Panc1 (cell line): ENCODE measurements at regions not wholly inside any gene's neighbourhood (a gene's known extent, or its start where the extent isn't known, plus 50 kb on each side); places are given as distances from the start of the nearest gene placed in this dataset.

Experiments used
- CTCF ChIP-seq: fragments of 450-650 bp; IDR thresholded peaks from 2 replicates; pipeline ENCODE4 v1.5.1; 2017; ENCODE audit warnings: mild to moderate bottlenecking
- POLR2AphosphoS5 ChIP-seq: IDR thresholded peaks from 2 replicates; pipeline ENCODE4 v1.6.1; 2012; ENCODE audit warnings: mild to moderate bottlenecking, low read depth, low read length, moderate library complexity
- SIN3A ChIP-seq: IDR thresholded peaks from 2 replicates; pipeline ENCODE4 v1.6.1; 2012; ENCODE audit warnings: low read depth, mild to moderate bottlenecking, low read length, moderate library complexity, borderline replicate concordance; ENCODE audit not compliant: insufficient read depth
- TCF7L2 ChIP-seq: IDR thresholded peaks from 2 replicates; pipeline ENCODE4 v1.6.1; 2011; ENCODE audit warnings: mild to moderate bottlenecking, low read depth, low read length, inconsistent platforms

GRCh38 chr14:93858896-93859295, 68.2 kb upstream of the FAM181A start:
- TF ChIP-seq CTCF, result no peak
- no peak for TF ChIP-seq POLR2AphosphoS5
- no peak for TF ChIP-seq TCF7L2
- no peak for TF ChIP-seq SIN3A
